ENCODE measurements at regions not wholly inside any gene's neighbourhood (a gene's known extent, or its start where the extent isn't known, plus 50 kb on each side); places are given as distances from the start of the nearest gene placed in this dataset.

DNA sequence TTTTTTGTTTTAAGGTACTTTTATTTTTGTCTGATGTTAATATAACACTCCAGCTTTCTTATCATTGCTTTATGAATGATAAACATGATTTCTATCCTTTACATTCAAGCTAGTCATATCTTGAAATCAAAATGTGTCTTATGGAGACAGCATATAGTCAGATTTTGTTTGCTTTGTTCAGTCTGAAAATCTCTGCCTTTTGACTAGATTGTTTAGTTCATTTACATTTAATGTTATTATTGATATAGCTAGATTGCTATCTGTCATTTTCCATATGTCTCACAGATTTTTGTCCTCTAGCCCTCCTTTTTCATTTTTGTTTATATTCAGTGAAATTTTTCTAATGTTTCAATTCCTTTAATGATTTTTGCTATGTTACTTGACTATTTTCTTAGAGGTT lies 332.8 kb downstream of the SMOC2 start:
- no peaks in the 10 kb centered on the region for H3K36me3 ChIP-seq (replicated peaks in 1 of 2; ENCODE audit: control extremely low read depth in 1 of 2, control insufficient read depth in 1 of 2, extremely low read depth in 1 of 2, insufficient read depth in 2 of 2, low read length in 1 of 2)
- Mint-ChIP-seq H3K4me3 (no peak overlapping the region), H3K27ac (no peak overlapping the region), H3K4me1 (no peaks in the 10 kb centered on the region), H3K9me3 (ENCODE audit: insufficient read depth) (peaks cover 24% of the 10 kb centered on the region), H3K27me3 (no peaks in the 10 kb centered on the region)
- H4K20me1 ChIP-seq (ENCODE audit: control insufficient read depth, insufficient read depth, low read length, poor library complexity, severe bottlenecking) = no peaks in the 10 kb centered on the region
- no peak overlapping the region for H2AFZ ChIP-seq (ENCODE audit: insufficient read depth, low read depth, low read length, poor library complexity, severe bottlenecking)
- DNase-seq (no peak), ATAC-seq (ENCODE audit: low read depth) (no peak)
- POLR2A ChIA-PET = no interaction called here
- no peak overlapping the region for H3K9ac ChIP-seq (ENCODE audit: low read length)
- H3K4me3 ChIP-seq (ENCODE audit: control extremely low read depth in 1 of 5, extremely low read depth in 1 of 5, insufficient read depth in 1 of 5, low read depth in 2 of 5, low read length in 4 of 5) = no peak overlapping the region
- no peaks in the 10 kb centered on the region for H3K27me3 ChIP-seq (replicated peaks in 1 of 4; ENCODE audit: control extremely low read depth in 1 of 4, control insufficient read depth in 3 of 4, insufficient read depth in 4 of 4, low read length in 3 of 4)
- no peak overlapping the region for H3K4me2 ChIP-seq (replicated peaks; ENCODE audit: low read depth, low read length, poor library complexity, severe bottlenecking)
- H3K9me3 ChIP-seq (ENCODE audit: control extremely low read depth in 1 of 3, control insufficient read depth in 2 of 3, insufficient read depth in 1 of 3, low read length in 2 of 3) = peaks cover 0 to 27% (median 2%) of the 10 kb centered on the region in 3 donors
- TF ChIP-seq EZH2 (IDR thresholded peaks at IDR 0.05; ENCODE audit: borderline replicate concordance, insufficient read depth, low read depth, low read length, poor library complexity, severe bottlenecking) = no peak
- TF ChIP-seq, protein P1, sequence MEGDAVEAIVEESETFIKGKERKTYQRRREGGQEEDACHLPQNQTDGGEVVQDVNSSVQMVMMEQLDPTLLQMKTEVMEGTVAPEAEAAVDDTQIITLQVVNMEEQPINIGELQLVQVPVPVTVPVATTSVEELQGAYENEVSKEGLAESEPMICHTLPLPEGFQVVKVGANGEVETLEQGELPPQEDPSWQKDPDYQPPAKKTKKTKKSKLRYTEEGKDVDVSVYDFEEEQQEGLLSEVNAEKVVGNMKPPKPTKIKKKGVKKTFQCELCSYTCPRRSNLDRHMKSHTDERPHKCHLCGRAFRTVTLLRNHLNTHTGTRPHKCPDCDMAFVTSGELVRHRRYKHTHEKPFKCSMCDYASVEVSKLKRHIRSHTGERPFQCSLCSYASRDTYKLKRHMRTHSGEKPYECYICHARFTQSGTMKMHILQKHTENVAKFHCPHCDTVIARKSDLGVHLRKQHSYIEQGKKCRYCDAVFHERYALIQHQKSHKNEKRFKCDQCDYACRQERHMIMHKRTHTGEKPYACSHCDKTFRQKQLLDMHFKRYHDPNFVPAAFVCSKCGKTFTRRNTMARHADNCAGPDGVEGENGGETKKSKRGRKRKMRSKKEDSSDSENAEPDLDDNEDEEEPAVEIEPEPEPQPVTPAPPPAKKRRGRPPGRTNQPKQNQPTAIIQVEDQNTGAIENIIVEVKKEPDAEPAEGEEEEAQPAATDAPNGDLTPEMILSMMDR (IDR thresholded peaks at IDR 0.05) = no peak
- no peak overlapping the region for H3K27ac ChIP-seq (ENCODE audit: low read length in 2 of 2)
- CTCF ChIA-PET = no interaction called here
- no peaks in the 10 kb centered on the region for H3K79me2 ChIP-seq (ENCODE audit: control insufficient read depth, insufficient read depth, low read length)
- intact Hi-C loops (cut with micrococcal nuclease) = no loop called here
- no peaks in the 10 kb centered on the region for H3K4me1 ChIP-seq (ENCODE audit: control insufficient read depth in 2 of 2, insufficient read depth in 2 of 2, low read length in 2 of 2)

DNA sequence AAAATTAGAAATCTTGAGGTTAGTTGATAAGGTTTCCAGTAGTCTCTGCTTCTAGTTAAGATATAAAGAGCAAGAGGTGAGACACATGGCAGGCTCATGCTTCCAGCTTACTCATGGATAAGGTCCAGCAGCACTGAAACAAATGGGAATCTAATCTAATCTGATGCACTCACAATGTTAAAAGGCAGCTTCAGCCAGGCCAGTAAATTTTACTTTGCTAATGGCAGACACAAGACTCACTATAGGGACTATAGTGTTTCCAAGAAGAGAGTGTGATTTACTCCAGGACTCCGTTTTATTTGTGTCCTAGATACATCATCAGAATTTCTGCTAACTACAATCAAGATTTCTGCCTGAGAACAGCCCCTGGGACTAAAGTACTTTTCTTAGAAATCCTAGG lies 324.8 kb downstream of the SMOC2 start:
- Histone ChIP-seq H3K4me3 (ENCODE audit: control extremely low read depth in 1 of 5, extremely low read depth in 1 of 5, insufficient read depth in 1 of 5, low read depth in 2 of 5, low read length in 4 of 5) (no peak overlapping the region), H3K79me2 (ENCODE audit: control insufficient read depth, insufficient read depth, low read length) (no peaks in the 10 kb centered on the region), H3K9ac (ENCODE audit: low read length) (no peak overlapping the region), H3K27me3 (replicated peaks in 1 of 4; ENCODE audit: control extremely low read depth in 1 of 4, control insufficient read depth in 3 of 4, insufficient read depth in 4 of 4, low read length in 3 of 4) (no peaks in the 10 kb centered on the region), H4K20me1 (ENCODE audit: control insufficient read depth, insufficient read depth, low read length, poor library complexity, severe bottlenecking) (no peaks in the 10 kb centered on the region), H3K4me1 (ENCODE audit: control insufficient read depth in 2 of 2, insufficient read depth in 2 of 2, low read length in 2 of 2) (no peaks in the 10 kb centered on the region), H3K36me3 (replicated peaks in 1 of 2; ENCODE audit: control extremely low read depth in 1 of 2, control insufficient read depth in 1 of 2, extremely low read depth in 1 of 2, insufficient read depth in 2 of 2, low read length in 1 of 2) (no peaks in the 10 kb centered on the region), H3K9me3 (ENCODE audit: control extremely low read depth in 1 of 3, control insufficient read depth in 2 of 3, insufficient read depth in 1 of 3, low read length in 2 of 3) (peaks cover 0 to 11% (median 0%) of the 10 kb centered on the region in 3 donors), H3K4me2 (replicated peaks; ENCODE audit: low read depth, low read length, poor library complexity, severe bottlenecking) (no peak overlapping the region), H2AFZ (ENCODE audit: insufficient read depth, low read depth, low read length, poor library complexity, severe bottlenecking) (no peak overlapping the region), H3K27ac (ENCODE audit: low read length in 2 of 2) (no peak overlapping the region)
- H3K27me3 Mint-ChIP-seq = no peaks in the 10 kb centered on the region
- no peak overlapping the region for H3K4me3 Mint-ChIP-seq
- ChIA-PET CTCF (no interaction called here), POLR2A (no interaction called here)
- H3K27ac Mint-ChIP-seq = no peak overlapping the region
- no peaks in the 10 kb centered on the region for H3K4me1 Mint-ChIP-seq
- ATAC-seq (ENCODE audit: low read depth) (no peak), DNase-seq (no peak)
- TF ChIP-seq, protein P1 (IDR thresholded peaks at IDR 0.05) = no peak
- TF ChIP-seq EZH2 (IDR thresholded peaks at IDR 0.05; ENCODE audit: borderline replicate concordance, insufficient read depth, low read depth, low read length, poor library complexity, severe bottlenecking) = no peak
- intact Hi-C loops (cut with micrococcal nuclease) = no loop called here
- no CpG with 5 or more reads among the region's 1 CpG for WGBS (ENCODE audit: insufficient coverage)
- peaks cover 7% of the 10 kb centered on the region for H3K9me3 Mint-ChIP-seq (ENCODE audit: insufficient read depth)

Data from B cell (primary cell).